GM19240 (cell line): ENCODE measurements at regions not wholly inside any gene's neighbourhood (a gene's known extent, or its start where the extent isn't known, plus 50 kb on each side); places are given as distances from the start of the nearest gene placed in this dataset.

Experiments
- DNase-seq: peaks from one replicate; pipeline ENCODE4 v3.0.0; 2011; ENCODE audit warnings: low spot score; ENCODE audit not compliant: insufficient read length

DNA sequence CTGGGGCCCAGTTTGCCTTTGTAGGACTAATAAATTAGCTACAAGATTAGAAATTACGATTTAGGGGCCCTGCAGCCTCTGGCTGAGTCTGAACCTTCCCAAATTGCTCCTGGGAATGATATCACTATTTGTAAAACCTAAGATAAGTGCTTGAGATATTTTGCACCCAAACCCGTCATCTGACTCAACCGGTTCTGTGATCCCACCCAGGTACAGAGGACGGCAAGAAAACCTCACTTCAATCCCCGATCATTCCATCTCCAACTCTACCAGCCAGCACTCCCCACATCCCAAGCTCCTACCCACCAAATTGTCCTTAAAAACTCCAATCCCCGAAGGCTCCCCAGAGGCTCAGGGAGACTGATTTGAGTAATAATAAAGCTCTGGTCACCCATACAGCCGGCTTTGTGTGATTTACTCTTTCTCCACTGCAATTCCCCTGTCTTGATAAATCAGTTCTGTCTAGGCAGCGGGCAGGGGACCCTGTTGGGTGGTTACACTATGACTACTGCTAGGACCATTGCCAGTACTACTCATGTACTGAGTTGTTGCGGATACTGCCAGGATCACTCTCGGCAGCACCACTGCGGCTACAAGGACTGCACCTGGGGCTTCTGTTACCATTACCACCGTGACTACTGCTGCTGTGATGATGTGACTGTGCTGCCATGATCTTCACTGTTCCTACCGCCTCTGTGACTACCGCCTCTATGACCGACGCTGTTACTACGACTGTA lies 73.1 kb downstream of the IRF8 start:
- DNase-seq: no peak

DNA sequence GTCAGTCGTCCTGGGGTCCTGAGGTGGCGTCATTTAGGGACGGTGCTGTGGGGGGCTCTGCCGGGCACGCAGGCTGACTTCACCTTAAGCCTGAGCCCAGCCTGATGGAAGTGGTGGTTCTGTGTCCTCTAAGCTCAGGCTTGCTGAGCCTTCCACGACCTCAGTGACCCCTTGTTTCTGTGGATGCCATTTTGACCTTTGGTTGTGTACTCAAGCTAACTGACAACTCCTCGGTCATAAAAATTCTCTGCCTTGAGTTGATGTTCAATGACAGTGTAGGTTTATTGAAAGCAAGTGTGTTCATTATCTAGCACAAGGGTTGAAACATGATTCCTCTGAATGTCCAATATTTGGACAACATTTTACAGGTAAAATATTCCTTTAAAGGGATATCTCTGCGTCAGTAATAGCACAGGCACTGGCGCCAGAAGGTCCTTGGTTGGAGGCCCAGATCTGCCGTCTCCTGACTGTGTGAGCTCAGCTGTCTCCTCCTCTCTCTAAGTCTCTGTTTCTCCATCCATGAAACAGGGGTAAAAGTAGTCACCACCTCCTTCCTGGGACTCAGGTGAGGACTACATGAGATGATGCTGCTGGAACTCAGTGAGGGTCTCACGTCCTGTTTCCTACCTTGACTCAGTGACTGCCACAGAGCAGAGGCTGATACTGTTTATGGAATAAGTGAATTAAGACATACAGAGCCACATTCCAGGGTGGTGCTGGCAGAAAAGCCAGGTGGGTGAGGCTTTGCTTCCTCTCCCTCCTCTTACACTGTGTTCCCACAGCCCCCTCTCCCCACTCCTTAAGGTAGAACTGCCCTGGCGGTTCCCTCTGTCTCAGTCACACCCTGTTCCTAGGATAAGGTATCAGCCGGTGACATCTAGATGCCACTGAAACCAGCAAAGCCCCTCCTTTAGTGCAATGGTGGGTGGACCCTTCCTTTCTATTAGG lies 75.7 kb downstream of the IRF8 start:
- no peak for DNase-seq

- DNase-seq: no peak
These were observed 76.6 kb downstream of the IRF8 start for GRCh38 chr16:85975451-85975981.

DNA sequence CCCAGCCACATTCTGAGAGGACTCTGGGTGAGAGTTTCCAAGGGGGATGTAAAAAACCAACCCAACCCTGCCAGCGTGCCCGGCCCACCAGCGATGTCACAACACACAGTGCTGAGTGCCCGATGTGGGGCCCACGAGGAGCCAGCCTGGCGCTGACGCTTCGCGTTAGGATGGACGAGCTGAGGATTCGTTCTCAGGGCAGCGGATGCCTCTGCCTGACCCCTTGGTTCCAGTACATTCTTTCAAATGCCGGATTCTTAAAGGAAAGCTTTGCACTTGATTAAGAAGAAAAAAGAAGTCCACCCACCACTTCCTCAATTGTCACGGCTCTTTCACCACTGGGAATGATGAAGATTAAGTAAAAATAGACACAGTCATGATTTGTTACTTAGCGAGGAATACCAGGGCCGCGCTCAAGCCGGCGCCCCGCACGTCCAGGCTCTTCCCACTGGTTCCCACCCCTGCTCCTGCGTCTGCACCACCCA lies 79.4 kb downstream of the IRF8 start:
- no peak for DNase-seq

DNA sequence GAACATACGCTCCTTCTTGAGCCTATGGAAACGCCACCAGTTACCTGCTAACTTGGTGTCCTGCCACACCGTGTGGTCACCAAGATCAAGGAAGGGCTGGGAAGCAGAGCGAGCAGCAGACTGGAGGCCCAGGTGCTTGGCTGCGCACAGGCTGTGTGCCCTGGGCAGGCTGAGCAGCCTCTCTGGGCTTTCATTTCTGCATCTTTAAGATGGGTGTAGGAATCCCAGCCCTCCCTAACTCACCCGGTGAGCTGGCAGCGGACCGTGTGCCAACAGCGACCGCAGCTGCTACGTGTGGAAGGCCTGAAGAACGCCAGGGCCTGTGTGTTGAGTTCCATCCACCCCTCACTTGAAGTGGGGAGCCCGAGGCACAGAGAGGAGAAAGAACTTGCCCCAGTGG lies 80.0 kb downstream of the IRF8 start:
- no peak for DNase-seq

- DNase-seq: no peak
These were observed 80.6 kb downstream of the IRF8 start for GRCh38 chr16:85979605-85980004.

- DNase-seq: no peak
These were observed 81.7 kb downstream of the IRF8 start for GRCh38 chr16:85980686-85981085.

GRCh38 chr16:85981826-85982562 lies 83.0 kb downstream of the IRF8 start:
- DNase-seq: no peak

GRCh38 chr16:85982563-85982939 lies 83.6 kb downstream of the IRF8 start:
- DNase-seq: no peak

GRCh38 chr16:85983064-85983463 lies 84.1 kb downstream of the IRF8 start:
- DNase-seq: no peak

- DNase-seq: no peak
These were observed 84.8 kb downstream of the IRF8 start for GRCh38 chr16:85983606-85984230.

DNA sequence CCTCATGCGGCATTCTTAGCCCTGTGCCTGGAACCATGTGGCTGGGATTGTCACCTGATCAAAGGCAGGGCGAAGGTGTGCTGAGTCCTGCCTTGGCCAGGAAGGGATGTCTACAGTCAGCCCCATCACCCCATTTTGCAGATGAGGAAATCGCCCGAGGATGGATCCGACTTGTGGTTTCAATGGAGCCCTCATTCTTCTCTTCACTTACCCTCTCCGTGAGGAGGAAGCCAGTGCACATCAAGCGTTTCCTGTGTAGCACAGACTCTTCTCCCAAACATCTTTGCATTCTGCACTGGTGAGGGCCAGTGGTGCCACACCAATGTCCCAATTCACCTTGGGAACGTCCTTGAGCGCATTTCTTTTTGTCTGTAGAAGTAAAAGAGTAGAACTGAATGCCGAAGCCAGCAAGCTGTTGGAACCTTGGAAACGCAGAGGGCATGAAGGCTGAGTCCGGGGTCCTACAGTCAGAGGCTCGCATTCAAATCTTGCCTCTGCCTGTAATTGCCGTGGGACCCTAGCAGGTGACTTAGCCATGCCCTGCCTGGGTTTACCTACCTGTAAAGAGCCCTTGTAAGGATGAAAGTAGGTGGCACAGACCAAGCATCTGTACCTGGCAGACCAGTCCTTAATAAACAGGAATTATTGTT lies 85.4 kb downstream of the IRF8 start:
- no peak for DNase-seq

DNA sequence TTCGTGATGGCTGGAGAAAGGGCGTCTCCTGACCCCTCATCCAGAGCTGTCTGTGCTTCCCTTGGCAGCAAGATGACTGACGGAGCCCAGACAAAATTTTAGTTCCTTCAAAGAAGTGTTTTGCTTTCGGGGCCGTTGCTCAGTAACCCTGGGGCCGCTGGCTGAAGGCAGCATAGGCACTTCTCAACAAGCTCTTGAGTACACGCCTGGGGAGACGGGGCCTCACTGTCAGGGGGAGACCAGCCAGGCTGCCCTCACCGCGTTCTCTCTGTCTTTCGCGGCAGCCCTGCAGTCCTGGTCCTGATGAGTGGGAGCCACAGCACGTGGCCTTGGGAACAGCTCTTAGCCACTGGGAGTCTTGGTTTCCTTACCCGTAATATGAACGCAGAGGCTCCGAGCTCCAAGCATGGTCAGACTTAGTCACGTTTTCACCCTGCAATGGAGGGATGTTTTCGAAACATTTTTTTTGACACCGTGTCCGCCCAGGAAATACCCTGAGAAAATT lies 86.0 kb downstream of the IRF8 start:
- DNase-seq: no peak

- DNase-seq: no peak
These were observed 88.2 kb downstream of the IRF8 start for GRCh38 chr16:85986931-85987749.

- no peak for DNase-seq
These were observed 88.8 kb downstream of the IRF8 start for GRCh38 chr16:85987750-85988078.

GRCh38 chr16:85988306-85988705 lies 89.3 kb downstream of the IRF8 start:
- DNase-seq: no peak

GRCh38 chr16:85988723-85989313 lies 89.9 kb downstream of the IRF8 start:
- no peak for DNase-seq

DNA sequence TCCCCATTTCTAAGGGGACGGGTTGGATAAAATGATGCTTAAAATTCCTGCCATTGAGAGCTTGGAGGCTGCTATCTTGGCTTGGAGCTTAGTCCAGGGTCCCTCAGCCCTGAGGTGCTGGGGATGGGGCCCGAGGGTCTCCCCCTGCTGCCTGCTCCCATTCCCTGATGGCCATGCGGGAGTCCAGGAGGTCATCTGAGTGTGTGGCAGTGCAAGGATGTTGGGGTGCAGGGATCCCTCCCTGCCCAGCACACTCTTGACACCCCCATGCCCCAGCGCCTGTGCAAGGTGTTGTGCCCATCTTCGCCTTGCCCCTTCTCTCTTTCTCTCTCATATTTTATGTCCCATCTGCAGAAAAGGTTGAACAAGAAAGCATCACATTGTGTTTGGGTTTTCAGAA lies 90.4 kb downstream of the IRF8 start:
- no peak for DNase-seq
